BJ (cell line): ENCODE measurements at regions not wholly inside any gene's neighbourhood (a gene's known extent, or its start where the extent isn't known, plus 50 kb on each side); places are given as distances from the start of the nearest gene placed in this dataset.

ENCODE experiments used
- CTCF ChIA-PET: fragments of 350-600 bp; formaldehyde crosslinking; extraction: SDS; loops from one replicate; lab custom pipeline; 2021; ENCODE audit warnings: antibody characterized with exemption, inconsistent platforms; lab: Yijun Ruan, JAX
- POLR2A ChIA-PET: fragments of 300-600 bp; sonication (Branson Sonifier 250); formaldehyde crosslinking; extraction: SDS; loops from one replicate; lab custom pipeline; 2021; ENCODE audit warnings: antibody characterized with exemption; lab: Charles Lee
- DNase-seq: peaks from one replicate; pipeline ENCODE4 v3.0.0-alpha.2; 2011; ENCODE audit warnings: low read depth
- H3K27me3 ChIP-seq: 2 replicates; pipeline ENCODE4 v1.6.0; 2011; ENCODE audit warnings: low read length; ENCODE audit not compliant: control insufficient read depth, insufficient read depth
- H3K36me3 ChIP-seq: 2 replicates; pipeline ENCODE4 v1.5.1; 2011; ENCODE audit warnings: low read length; ENCODE audit not compliant: control insufficient read depth, insufficient read depth
- H3K4me3 ChIP-seq: 2 replicates; pipeline ENCODE4 v1.5.1; 2011; ENCODE audit warnings: low read depth, mild to moderate bottlenecking, control low read depth, low read length
- CTCF ChIP-seq: IDR thresholded peaks from 2 replicates; pipeline ENCODE4 v1.5.1; 2011; ENCODE audit warnings: low read depth, mild to moderate bottlenecking, control low read depth, inconsistent platforms, low read length, moderate library complexity; ENCODE audit not compliant: insufficient read depth

- CTCF ChIA-PET, result interaction anchor here (1.1 kb wide), 1 partner anchor 9 kb away, joined by 4 read pairs; no protein-coding TSS in a partner anchor
- TF ChIP-seq CTCF, result no peak
These were observed 143.1 kb downstream of the EDN3 start for GRCh38 chr20:59443550-59443949.

GRCh38 chr20:59446376-59446775 lies 146.0 kb downstream of the EDN3 start:
- ChIA-PET POLR2A (no interaction called here), CTCF (interaction anchor here (3.3 kb wide), 1 partner anchor 10 kb away, joined by 13 read pairs; no protein-coding TSS in a partner anchor)
- Histone ChIP-seq H3K27me3 (no peaks in the 10 kb centered on the region), H3K36me3 (no peaks in the 10 kb centered on the region), H3K4me3 (no peak overlapping the region)
- TF ChIP-seq CTCF, result no peak
- no peak for DNase-seq

More at GRCh38 chr20:59443550-59443949, 143.1 kb downstream of the EDN3 start:
- no peaks in the 10 kb centered on the region for H3K36me3 ChIP-seq
- POLR2A ChIA-PET, result no interaction called here
- no peaks in the 10 kb centered on the region for H3K27me3 ChIP-seq
- H3K4me3 ChIP-seq, result no peak overlapping the region
- no peak for DNase-seq

- ChIA-PET POLR2A (no interaction called here), CTCF (no interaction called here)
- no peak for TF ChIP-seq CTCF
- H3K4me3 ChIP-seq, result no peak overlapping the region
- no peaks in the 10 kb centered on the region for H3K36me3 ChIP-seq
- H3K27me3 ChIP-seq, result no peaks in the 10 kb centered on the region
- DNase-seq, result peak; percentile 21
These were observed 147.8 kb downstream of the EDN3 start for GRCh38 chr20:59448196-59448595.

GRCh38 chr20:59448851-59449444 lies 148.5 kb downstream of the EDN3 start:
- ChIA-PET CTCF (no interaction called here), POLR2A (no interaction called here)
- no peak for DNase-seq
- no peak overlapping the region for H3K4me3 ChIP-seq
- no peak for TF ChIP-seq CTCF
- no peaks in the 10 kb centered on the region for H3K36me3 ChIP-seq
- no peaks in the 10 kb centered on the region for H3K27me3 ChIP-seq

GRCh38 chr20:59451066-59451630 lies 150.7 kb downstream of the EDN3 start:
- POLR2A ChIA-PET, result no interaction called here
- CTCF ChIA-PET, result interaction anchor here (1.0 to 1.4 kb wide), 2 partner anchors 45 to 69 kb away, joined by 3 to 5 read pairs; no protein-coding TSS in a partner anchor
- TF ChIP-seq CTCF, result no peak
- DNase-seq, result no peak
- Histone ChIP-seq H3K4me3 (no peak overlapping the region), H3K36me3 (no peaks in the 10 kb centered on the region), H3K27me3 (no peaks in the 10 kb centered on the region)
